Tibial artery (tissue), 4 donors: ENCODE measurements at regions not wholly inside any gene's neighbourhood (a gene's known extent, or its start where the extent isn't known, plus 50 kb on each side); places are given as distances from the start of the nearest gene placed in this dataset.

Experiments
- DNase-seq, 2 donors: peaks; one replicate each; pipeline ENCODE4 v3.0.0-alpha.2; 2019
- H3K27ac ChIP-seq, 2 donors: fragments of 200-600 bp; sonication (generic) in 1 of 2; 1 replicate in 1 of 2; 2 replicates in 1 of 2; pipeline ENCODE4 v1.5.1; 2018 to 2019; ENCODE audit warnings: mild to moderate bottlenecking in 1 of 2
- H3K27me3 ChIP-seq, 2 donors: fragments of 200-600 bp; sonication (generic) in 1 of 2; one replicate each; pipeline versions ENCODE4 v1.5.1 to v1.6.0; 2016 to 2019
- H3K36me3 ChIP-seq, 3 donors: fragments of 200-600 bp; sonication (generic) in 2 of 3; one replicate each; pipeline ENCODE4 v1.5.1; 2016 to 2019; ENCODE audit warnings: mild to moderate bottlenecking in 2 of 3
- H3K4me1 ChIP-seq, 4 donors: fragments of 200-600 bp; sonication (generic) in 2 of 4; 1 replicate in 3 of 4; 2 replicates in 1 of 4; pipeline ENCODE4 v1.5.1; 2016 to 2019
- H3K4me3 ChIP-seq, 2 donors: fragments of 200-600 bp; sonication (generic) in 1 of 2; 1 replicate in 1 of 2; 2 replicates in 1 of 2; pipeline ENCODE4 v1.5.1; 2018 to 2019; ENCODE audit warnings: mild to moderate bottlenecking in 2 of 2
- H3K9me3 ChIP-seq, 3 donors: fragments of 200-600 bp; sonication (generic) in 1 of 3; one replicate each; pipeline ENCODE4 v1.5.1; 2016 to 2019
- CTCF ChIP-seq, 2 experiments: fragments of 200-600 bp in 1 of 2; fragments of 450-650 bp in 1 of 2; IDR thresholded peaks; one replicate each; pipeline ENCODE4 v1.5.1; 2017 to 2019; ENCODE audit warnings: antibody characterized with exemption in 2 of 2, mild to moderate bottlenecking in 1 of 2, moderate library complexity in 1 of 2
- intact Hi-C: fragments of 100-400 bp; cut with DNase I; formaldehyde crosslinking; loops from one replicate; pipeline ENCODE4 v1.15.0; 2023; ENCODE audit warnings: low total_unique reads

DNA sequence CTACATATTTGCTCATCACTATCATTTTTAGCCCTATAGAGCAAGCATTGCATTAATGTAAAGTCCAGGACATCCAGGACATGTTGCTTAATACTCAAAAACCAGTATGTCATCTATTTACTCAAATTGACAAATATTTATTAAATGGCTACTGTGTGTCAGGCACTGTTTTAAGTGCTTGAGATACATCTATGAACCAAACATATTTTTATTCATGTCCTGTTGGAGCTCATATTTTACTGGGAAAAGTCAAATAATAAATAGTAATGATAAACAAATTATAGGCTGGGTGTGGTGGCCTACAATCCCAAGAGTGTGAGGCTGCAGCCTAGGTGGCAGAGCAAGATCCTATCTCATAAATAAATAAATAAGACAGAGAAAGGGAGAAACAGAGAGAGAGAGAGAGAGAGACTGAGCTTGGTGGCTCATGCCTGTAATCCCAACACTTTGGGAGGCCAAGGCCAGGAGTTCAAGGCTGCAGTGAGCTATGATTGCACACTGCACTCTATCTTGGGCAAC lies 227.9 kb downstream of the GJA1 start:
- TF ChIP-seq CTCF (IDR thresholded peaks at IDR 0.05): no peak
- intact Hi-C loops: no loop called here
- Histone ChIP-seq H3K36me3 (no peaks in the 10 kb centered on the region), H3K27me3 (no peaks in the 10 kb centered on the region), H3K4me3 (no peak overlapping the region), H3K4me1 (peaks cover 0 to 11% (median 0%) of the 10 kb centered on the region in 4 donors), H3K27ac (no peak overlapping the region), H3K9me3 (no peaks in the 10 kb centered on the region)
- no peak for DNase-seq

DNA sequence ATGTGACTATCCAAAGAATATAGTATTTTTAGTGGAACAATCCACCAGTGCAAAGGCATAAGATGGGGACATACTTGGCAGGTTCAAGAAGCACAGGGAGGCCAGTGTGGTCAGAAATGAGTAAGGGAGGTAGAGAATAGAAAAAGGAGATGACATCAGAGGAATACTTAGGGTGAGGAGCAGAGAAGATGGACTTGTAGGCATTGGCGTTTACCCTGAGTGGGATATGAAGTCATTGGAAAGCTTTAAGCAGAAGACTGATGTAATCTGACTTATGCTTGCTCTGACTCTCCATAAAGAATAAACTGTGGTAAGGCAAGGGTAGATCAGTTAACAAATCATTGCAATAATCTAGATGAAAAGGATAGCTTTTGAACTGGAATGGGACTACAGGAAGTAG lies 228.7 kb downstream of the GJA1 start:
- peaks cover 0 to 11% (median 0%) of the 10 kb centered on the region in 4 donors for H3K4me1 ChIP-seq
- no peak overlapping the region for H3K27ac ChIP-seq
- no peak overlapping the region for H3K4me3 ChIP-seq
- intact Hi-C loops: no loop called here
- H3K9me3 ChIP-seq: no peaks in the 10 kb centered on the region
- H3K27me3 ChIP-seq: no peaks in the 10 kb centered on the region
- no peak for DNase-seq
- no peaks in the 10 kb centered on the region for H3K36me3 ChIP-seq
- no peak for TF ChIP-seq CTCF (IDR thresholded peaks at IDR 0.05)

DNA sequence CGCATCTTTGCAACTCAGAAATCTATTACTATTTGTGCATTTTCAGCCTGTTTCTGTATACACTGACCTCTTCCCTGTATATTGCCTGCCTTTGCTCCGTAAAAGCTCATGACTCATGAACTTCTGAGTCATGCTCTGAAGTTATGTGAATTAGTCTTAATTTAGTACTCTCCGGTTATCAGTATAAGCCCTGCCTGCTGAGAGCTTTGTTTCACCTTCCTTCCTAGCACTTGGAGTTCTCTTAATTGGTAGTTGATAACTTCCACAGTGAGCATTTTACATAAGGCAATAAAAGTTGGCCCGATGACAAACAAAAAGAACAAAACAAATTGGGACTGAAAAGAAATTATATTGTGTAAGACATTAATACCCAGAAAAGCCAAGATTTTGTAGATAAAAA lies 231.4 kb downstream of the GJA1 start:
- Histone ChIP-seq H3K36me3 (no peaks in the 10 kb centered on the region), H3K27me3 (no peaks in the 10 kb centered on the region), H3K27ac (no peak overlapping the region), H3K4me3 (no peak overlapping the region), H3K9me3 (no peaks in the 10 kb centered on the region), H3K4me1 (peaks cover 0 to 11% (median 0%) of the 10 kb centered on the region in 4 donors)
- TF ChIP-seq CTCF (IDR thresholded peaks at IDR 0.05): no peak
- intact Hi-C loops: no loop called here
- DNase-seq: no peak

DNA sequence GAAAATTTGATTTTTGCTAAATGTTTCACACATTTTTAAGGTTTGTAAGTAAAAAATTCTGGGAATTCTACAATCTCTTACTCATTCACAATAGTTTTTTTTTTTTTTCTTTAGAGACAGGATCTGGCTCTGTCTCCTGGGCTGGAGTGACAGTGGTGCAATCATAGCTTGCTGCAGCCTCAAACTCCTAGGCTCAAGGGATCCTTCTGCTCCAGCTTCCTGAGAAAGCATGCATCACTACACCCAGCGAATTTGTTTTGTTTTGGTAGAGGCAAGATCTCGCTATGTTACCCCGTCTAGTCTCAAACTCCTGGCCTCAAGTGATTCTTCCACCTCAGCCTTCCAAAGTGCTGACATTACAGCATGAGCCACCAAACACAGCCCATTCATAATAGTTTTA lies 232.8 kb downstream of the GJA1 start:
- Histone ChIP-seq H3K4me3 (no peak overlapping the region), H3K4me1 (peaks cover 0 to 11% (median 0%) of the 10 kb centered on the region in 4 donors), H3K9me3 (no peaks in the 10 kb centered on the region), H3K36me3 (no peaks in the 10 kb centered on the region), H3K27ac (no peak overlapping the region), H3K27me3 (no peaks in the 10 kb centered on the region)
- intact Hi-C loops: no loop called here
- DNase-seq: no peak
- no peak for TF ChIP-seq CTCF (IDR thresholded peaks at IDR 0.05)

GRCh38 chr6:121670511-121670910 lies 235.1 kb downstream of the GJA1 start:
- H3K27me3 ChIP-seq: no peaks in the 10 kb centered on the region
- no peaks in the 10 kb centered on the region for H3K9me3 ChIP-seq
- no peak overlapping the region for H3K27ac ChIP-seq
- H3K4me3 ChIP-seq: no peak overlapping the region
- DNase-seq: no peak
- TF ChIP-seq CTCF (IDR thresholded peaks at IDR 0.05): no peak
- H3K36me3 ChIP-seq: no peaks in the 10 kb centered on the region
- H3K4me1 ChIP-seq: peaks cover 0 to 11% (median 0%) of the 10 kb centered on the region in 4 donors
- intact Hi-C loops: no loop called here

GRCh38 chr6:121677571-121677970 lies 242.1 kb downstream of the GJA1 start:
- no peaks in the 10 kb centered on the region for H3K9me3 ChIP-seq
- intact Hi-C loops: no loop called here

More at GRCh38 chr6:121677571-121677970, 242.1 kb downstream of the GJA1 start:
- Histone ChIP-seq H3K27ac (no peak overlapping the region), H3K4me3 (no peak overlapping the region), H3K4me1 (no peaks in the 10 kb centered on the region), H3K27me3 (no peaks in the 10 kb centered on the region), H3K36me3 (no peaks in the 10 kb centered on the region)
- no peak for DNase-seq
- TF ChIP-seq CTCF (IDR thresholded peaks at IDR 0.05): no peak
